Fibroblast of lung (primary cell): ENCODE measurements at regions not wholly inside any gene's neighbourhood (a gene's known extent, or its start where the extent isn't known, plus 50 kb on each side); places are given as distances from the start of the nearest gene placed in this dataset.

Experiments
- CTCF ChIP-seq, 2 donors: IDR thresholded peaks in 1 of 2; conservative IDR thresholded peaks in 1 of 2; 1 replicate in 1 of 2; 2 replicates in 1 of 2; pipeline ENCODE4 v1.5.1; 2011 to 2012; ENCODE audit warnings: low read length in 2 of 2, control low read depth in 1 of 2, inconsistent platforms in 1 of 2, low read depth in 1 of 2, mild to moderate bottlenecking in 1 of 2
- EZH2 ChIP-seq: IDR thresholded peaks from 2 replicates; pipeline ENCODE4 v1.5.1; 2012; ENCODE audit warnings: low read length, control low read depth, mild to moderate bottlenecking; ENCODE audit errors: missing control alignments

GRCh38 chr2:8270699-8271098, 411.2 kb upstream of the ID2 start:
- TF ChIP-seq EZH2 = no peak
- no peak for TF ChIP-seq CTCF (conservative IDR thresholded peaks at IDR 0.05 in 1 of 2, IDR thresholded peaks at IDR 0.05 in 1 of 2; ENCODE audit: low read depth in 1 of 2, low read length in 2 of 2)
